Testis (tissue), 2 donors: ENCODE measurements at regions not wholly inside any gene's neighbourhood (a gene's known extent, or its start where the extent isn't known, plus 50 kb on each side); places are given as distances from the start of the nearest gene placed in this dataset.

ENCODE experiments used
- CTCF ChIP-seq, 3 experiments: fragments of 450-650 bp in 2 of 3; fragments of 200-600 bp in 1 of 3; sonication (generic) in 1 of 3; IDR thresholded peaks; one replicate each; pipeline ENCODE4 v1.5.1; 2016 to 2019; ENCODE audit warnings: antibody characterized with exemption in 3 of 3, mild to moderate bottlenecking in 2 of 3, moderate library complexity in 1 of 3
- POLR2A ChIP-seq: fragments of 450-650 bp; IDR thresholded peaks from one replicate; pipeline ENCODE4 v1.6.1; 2017; ENCODE audit warnings: antibody characterized with exemption, mild to moderate bottlenecking, moderate library complexity

- TF ChIP-seq POLR2A, result no peak
- no peak for TF ChIP-seq CTCF (IDR thresholded peaks at IDR 0.05)
Observed at GRCh38 chr2:33650171-33650570, 51.1 kb upstream of the FAM98A start.
